Naive B cell (primary cell): ENCODE measurements at regions not wholly inside any gene's neighbourhood (a gene's known extent, or its start where the extent isn't known, plus 50 kb on each side); places are given as distances from the start of the nearest gene placed in this dataset.

Experiments used
- ATAC-seq, 2 donors: fragments of 150-1000 bp; cut with Tn5 transposase; 2 replicates each; pipeline ENCODE4 v1.10.0; 2021; ENCODE audit warnings: low read depth in 2 of 2, mild to moderate bottlenecking in 2 of 2, moderate library complexity in 2 of 2
- DNase-seq: peaks from one replicate; pipeline ENCODE4 v3.0.0; 2022
- H3K27ac Mint-ChIP-seq, 6 donors: one replicate each; pipeline ENCODE4 v1.8.0; 2020 to 2022; ENCODE audit warnings: mild to moderate bottlenecking in 6 of 6, mixed read lengths in 6 of 6, moderate library complexity in 5 of 6, inconsistent platforms in 2 of 6
- H3K27me3 Mint-ChIP-seq, 3 donors: one replicate each; pipeline ENCODE4 v1.8.0; 2021 to 2022; ENCODE audit warnings: mixed read lengths in 3 of 3, mild to moderate bottlenecking in 1 of 3
- H3K36me3 Mint-ChIP-seq, 2 donors: one replicate each; pipeline ENCODE4 v1.8.0; 2020 to 2022; ENCODE audit warnings: mixed read lengths in 2 of 2, inconsistent platforms in 1 of 2, mild to moderate bottlenecking in 1 of 2
- H3K4me1 Mint-ChIP-seq, 3 donors: one replicate each; pipeline ENCODE4 v1.8.0; 2020 to 2022; ENCODE audit warnings: mixed read lengths in 3 of 3, inconsistent platforms in 1 of 3, mild to moderate bottlenecking in 1 of 3, moderate library complexity in 1 of 3
- H3K4me3 Mint-ChIP-seq, 8 donors: one replicate each; pipeline ENCODE4 v1.8.0; 2020 to 2022; ENCODE audit warnings: mild to moderate bottlenecking in 8 of 8, mixed read lengths in 8 of 8, moderate library complexity in 8 of 8, inconsistent platforms in 2 of 8
- H3K9me3 Mint-ChIP-seq, 7 donors: one replicate each; pipeline ENCODE4 v1.8.0; 2020 to 2022; ENCODE audit warnings: mixed read lengths in 7 of 7, mild to moderate bottlenecking in 5 of 7, inconsistent platforms in 2 of 7, moderate library complexity in 1 of 7

DNA sequence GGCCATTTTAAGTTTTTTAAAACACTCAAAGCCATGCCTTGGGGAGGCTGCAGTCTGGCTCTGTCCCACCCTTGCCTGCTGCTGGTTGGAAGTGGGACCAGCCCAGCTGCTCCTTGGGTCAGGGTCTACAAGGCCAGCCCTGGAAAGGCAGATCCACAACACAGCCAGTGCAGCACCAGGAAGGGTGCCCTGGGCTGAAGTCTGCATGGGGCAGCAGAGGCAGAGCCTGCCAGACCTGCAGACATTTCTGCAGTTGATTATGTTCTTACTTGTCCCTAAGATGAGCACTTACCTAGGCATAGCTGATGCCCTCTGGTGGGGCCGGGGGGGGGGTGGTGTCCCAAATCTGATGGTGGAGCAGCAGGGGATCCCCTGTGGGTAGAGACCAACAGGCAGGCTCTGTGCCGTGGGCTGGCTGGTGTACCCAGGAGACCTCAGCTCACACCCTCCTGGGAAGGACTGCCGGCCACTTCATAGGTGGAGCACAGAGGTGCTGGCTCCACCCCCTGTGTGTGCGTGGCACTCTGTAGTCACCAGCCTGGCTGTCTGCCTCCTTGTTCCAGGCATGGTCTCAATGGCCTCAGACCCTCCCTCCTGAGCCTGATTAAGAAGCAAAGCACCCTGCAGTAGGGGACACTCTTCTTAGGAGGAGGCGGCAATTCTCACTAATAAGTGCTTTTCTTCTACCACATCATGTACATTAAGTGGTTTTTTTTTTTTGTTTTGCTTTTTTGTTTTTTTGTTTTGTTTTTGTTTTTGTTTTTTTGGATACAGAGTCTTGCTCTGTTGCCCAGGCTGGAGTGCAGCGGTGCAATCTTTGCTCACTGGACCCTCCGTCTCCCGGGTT is 97.4 kb upstream of the KLF13 start:
- no peak for DNase-seq
- peaks cover 0 to 6% of the 10 kb centered on the region in 2 donors for H3K36me3 Mint-ChIP-seq
- peaks cover 66 to 97% (median 75%) of the 10 kb centered on the region in 3 donors for H3K4me1 Mint-ChIP-seq
- no peaks in the 10 kb centered on the region for H3K27me3 Mint-ChIP-seq
- H3K9me3 Mint-ChIP-seq: peaks cover 0 to 4% (median 0%) of the 10 kb centered on the region in 7 donors
- no peak for ATAC-seq
- H3K4me3 Mint-ChIP-seq: peak overlapping the region; percentile 82 to 94 (median 88)
- H3K27ac Mint-ChIP-seq: peak overlapping the region; percentile 51 to 96 (median 76)

DNA sequence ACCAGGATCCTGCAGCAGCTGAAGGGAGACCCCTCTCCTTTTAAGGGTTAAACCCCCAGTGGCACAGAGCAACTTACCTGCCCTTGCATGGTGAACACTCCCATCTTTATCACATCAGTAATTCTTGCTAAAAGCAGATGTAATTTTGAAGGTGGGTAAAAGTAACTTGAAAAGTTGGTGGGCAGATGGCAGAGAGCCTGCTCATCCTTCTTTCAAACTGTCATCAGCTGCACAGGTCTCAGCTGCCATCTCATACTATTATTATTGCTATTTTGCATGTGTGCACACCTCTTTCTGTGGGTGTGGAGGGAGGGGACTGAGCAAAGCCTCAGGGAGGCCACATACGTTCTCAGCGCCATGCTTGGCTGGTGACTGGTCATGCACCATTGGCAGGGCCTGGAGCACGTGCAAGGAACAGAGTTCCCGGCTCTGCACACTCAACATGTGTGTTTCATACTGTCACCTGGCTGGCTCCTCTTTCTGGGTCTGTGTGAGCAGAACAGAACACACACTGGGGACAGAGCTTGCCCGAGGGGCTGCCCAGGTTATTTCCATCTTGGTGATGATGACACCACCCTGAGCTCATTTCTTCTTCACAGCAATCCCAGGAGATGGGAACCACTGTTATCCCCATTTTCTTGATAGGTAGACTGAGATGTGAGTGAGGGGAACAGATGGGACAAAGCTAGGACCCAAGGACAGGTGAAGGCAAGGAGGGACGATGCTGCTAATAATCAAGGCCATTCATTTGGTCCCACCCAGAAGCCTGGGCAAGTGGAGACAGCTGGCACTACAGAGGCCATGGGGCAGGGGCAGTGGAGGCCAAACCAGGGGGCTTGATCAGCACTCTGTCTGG is 95.8 kb upstream of the KLF13 start:
- peak; percentile 93 to 94 for ATAC-seq
- H3K4me3 Mint-ChIP-seq: peak overlapping the region; percentile 74 to 93 (median 88)
- no peaks in the 10 kb centered on the region for H3K27me3 Mint-ChIP-seq
- H3K4me1 Mint-ChIP-seq: peaks cover 65 to 98% (median 78%) of the 10 kb centered on the region in 3 donors
- no peaks in the 10 kb centered on the region for H3K36me3 Mint-ChIP-seq
- peak; percentile 83 for DNase-seq
- H3K27ac Mint-ChIP-seq: peak overlapping the region; percentile 92 to 99 (median 97)
- H3K9me3 Mint-ChIP-seq: peaks cover 0 to 4% (median 0%) of the 10 kb centered on the region in 7 donors

DNA sequence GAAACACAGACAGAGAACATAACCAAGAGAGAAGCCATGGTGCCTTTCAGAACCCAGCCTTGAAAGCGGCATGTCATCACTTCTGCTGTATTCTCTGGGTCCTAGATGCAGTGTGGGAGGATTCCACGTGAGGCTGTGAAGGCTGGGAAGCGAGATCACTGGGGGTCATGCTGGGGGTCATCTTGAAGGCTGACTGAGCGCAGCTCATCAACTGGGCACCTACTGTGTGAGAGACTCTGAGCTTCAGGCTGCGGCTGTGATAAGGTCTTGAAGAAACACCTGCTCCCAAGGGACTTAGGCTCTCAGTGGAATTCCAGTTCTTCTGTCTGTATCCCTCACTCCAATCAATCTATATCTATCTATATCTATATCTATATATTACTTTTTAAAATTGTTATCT is 91.8 kb upstream of the KLF13 start:
- H3K9me3 Mint-ChIP-seq: peaks cover 0 to 4% (median 0%) of the 10 kb centered on the region in 7 donors
- peaks cover 64 to 94% (median 74%) of the 10 kb centered on the region in 3 donors for H3K4me1 Mint-ChIP-seq
- no peaks in the 10 kb centered on the region for H3K36me3 Mint-ChIP-seq
- peak overlapping the region in 1 of 8 donors; percentile 55 for H3K4me3 Mint-ChIP-seq
- H3K27ac Mint-ChIP-seq: peak overlapping the region in 4 of 6 donors; percentile 48 to 71 (median 65)
- H3K27me3 Mint-ChIP-seq: no peaks in the 10 kb centered on the region
- DNase-seq (no peak), ATAC-seq (no peak)

DNA sequence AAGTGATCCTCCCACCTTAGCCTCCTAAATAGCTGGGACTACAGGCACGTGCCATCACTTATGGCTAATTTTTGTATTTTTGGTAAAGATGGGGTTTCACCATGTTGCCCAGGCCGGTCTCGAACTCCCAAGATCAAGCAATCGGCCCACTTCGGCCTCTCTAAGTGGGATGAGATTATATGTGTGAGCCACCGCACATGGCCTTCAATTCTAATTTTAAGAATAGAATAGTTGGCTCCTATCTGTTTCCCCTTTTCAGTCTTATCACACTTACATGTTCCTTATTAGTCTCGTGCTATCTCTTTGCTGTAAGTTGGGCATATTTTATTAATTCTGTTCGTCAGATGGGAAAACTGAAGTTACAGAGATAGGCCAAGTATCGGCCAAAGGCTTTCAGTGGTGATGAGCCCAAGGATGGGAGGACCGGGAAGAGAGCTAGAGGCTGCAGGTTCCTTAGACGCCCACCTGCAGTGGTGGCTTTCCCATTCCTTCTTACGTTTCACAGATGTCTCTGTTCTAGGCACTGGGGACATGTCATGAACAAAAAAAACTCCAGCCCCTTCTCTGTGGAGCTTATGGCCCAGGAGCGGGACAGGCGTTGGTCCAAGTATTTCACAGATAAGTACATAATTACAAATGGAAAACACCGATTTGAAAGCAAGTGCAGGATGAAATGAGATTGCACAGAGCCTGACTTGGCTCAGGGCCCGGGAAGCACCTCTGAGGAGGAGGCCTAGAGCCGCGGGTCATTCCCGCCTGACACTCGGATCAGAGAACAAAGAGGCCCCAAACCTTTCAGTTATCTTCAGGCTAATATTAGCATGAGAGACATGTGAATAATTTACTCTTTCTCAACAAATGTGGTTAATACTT is 91.1 kb upstream of the KLF13 start:
- Mint-ChIP-seq H3K9me3 (peaks cover 0 to 4% (median 0%) of the 10 kb centered on the region in 7 donors), H3K4me1 (peaks cover 63 to 90% (median 71%) of the 10 kb centered on the region in 3 donors), H3K36me3 (no peaks in the 10 kb centered on the region), H3K4me3 (peak overlapping the region in 2 of 8 donors; percentile 30 to 78), H3K27me3 (no peaks in the 10 kb centered on the region), H3K27ac (peak overlapping the region in 4 of 6 donors; percentile 17 to 51 (median 37))
- no peak for DNase-seq
- no peak for ATAC-seq

DNA sequence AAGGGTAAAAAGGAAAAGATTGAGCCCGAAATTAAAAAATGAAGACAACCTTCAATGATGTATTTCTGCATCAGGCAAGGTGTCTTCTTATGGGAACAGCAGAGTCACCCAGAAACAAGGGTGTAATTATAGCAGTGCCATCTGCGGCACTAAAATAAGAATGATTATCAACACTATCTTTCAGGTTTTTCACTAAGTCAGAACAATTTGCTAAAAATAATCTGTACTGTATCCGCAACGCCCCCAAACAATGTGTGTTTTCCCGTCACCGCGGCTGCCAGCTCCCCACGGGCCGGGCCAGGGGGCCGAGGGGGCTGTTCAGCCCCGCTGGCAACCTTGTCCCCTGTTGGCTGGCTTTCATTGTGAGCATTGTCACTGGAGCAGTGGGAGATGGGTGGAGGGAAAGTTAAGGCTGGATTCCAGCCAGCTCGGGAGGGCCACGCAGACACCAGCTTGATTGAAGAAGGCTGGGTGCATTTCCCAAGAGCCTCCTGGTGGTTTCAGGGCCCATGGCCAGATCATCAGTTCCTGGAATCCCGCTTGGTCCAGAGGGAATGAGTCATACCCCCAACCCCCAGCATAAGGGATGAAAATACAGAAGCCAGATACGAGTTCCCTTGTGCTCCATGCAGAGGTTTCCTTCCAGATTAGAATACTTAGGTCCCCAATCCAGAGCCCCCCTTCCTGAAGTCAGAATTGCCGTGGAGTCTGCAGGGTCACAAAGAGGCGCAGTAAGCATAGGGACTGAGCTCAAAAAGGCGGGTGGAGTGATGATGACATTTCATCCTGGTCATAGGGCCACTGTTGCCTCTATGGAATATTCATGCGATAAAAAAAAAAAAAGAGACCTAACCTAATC is 90.2 kb upstream of the KLF13 start:
- Mint-ChIP-seq H3K27me3 (no peaks in the 10 kb centered on the region), H3K9me3 (peaks cover 0 to 4% (median 0%) of the 10 kb centered on the region in 7 donors), H3K27ac (peak overlapping the region in 1 of 6 donors; percentile 20), H3K4me1 (peaks cover 57 to 84% (median 62%) of the 10 kb centered on the region in 3 donors), H3K4me3 (peak overlapping the region in 4 of 8 donors; percentile 30 to 78 (median 40)), H3K36me3 (no peaks in the 10 kb centered on the region)
- DNase-seq (no peak), ATAC-seq (no peak)

DNA sequence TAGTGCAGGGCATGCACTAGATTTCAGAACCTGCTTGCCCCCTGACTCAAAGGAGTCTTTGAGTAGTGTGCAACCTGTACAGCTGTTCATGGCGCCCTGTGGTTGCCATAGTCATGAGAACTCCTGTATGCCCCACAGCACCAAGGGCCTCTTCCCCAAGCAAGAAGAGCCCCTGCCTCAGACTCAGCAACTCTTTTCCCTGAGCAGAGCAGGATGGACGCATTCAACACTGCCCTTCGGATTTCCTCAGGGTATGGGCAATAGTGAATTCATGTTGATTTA is 89.7 kb upstream of the KLF13 start:
- Mint-ChIP-seq H3K4me3 (peak overlapping the region in 1 of 8 donors; percentile 25), H3K9me3 (no peaks in the 10 kb centered on the region), H3K36me3 (no peaks in the 10 kb centered on the region), H3K27me3 (no peaks in the 10 kb centered on the region), H3K27ac (peak overlapping the region in 2 of 6 donors; percentile 1 to 26), H3K4me1 (peaks cover 52 to 80% (median 57%) of the 10 kb centered on the region in 3 donors)
- no peak for DNase-seq
- ATAC-seq: no peak

DNA sequence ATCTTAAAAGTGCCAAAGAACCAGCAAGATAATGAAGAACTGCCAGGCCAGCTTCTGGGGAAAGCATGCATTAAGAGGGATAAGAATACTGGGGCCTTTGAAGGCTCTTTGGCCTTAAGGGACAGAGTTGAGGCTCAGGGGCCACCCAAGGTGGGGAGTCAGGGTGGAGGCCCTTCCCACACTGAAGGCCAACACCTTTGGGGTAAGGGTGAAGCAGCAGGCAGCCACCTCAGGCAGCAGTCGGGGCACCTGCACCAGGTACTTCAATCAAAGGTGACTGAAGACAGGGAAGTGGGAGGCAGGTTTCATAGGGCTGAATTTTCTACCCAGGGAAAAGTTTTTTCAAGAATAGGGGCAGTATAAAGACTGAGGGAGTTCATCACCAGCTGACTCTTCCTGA is 87.7 kb upstream of the KLF13 start:
- peak overlapping the region; percentile 82 to 91 (median 88) for H3K27ac Mint-ChIP-seq
- peak overlapping the region in 1 of 8 donors; percentile 58 for H3K4me3 Mint-ChIP-seq

DNA sequence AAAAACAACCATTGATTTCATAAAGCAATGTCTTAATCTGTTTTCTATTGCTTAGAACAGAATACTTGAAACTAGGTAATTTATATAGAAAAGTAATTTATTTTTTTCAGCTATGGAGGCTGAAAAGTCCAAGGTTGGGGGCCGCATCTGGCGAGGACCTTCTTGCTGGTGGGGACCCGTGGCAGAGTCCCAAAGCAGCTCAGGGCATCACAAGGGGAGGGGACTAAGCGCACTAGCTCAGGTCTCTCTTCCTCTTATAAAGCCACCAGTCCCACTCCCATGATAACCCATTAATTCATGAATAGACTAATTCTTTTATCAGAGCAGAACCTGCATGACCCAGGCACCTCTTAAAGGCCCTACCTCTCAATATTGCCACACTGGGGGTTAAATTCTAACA is 87.2 kb upstream of the KLF13 start:
- H3K27me3 Mint-ChIP-seq: no peaks in the 10 kb centered on the region
- ATAC-seq (peak in 1 of 2 donors; percentile 51), DNase-seq (no peak)
- peak overlapping the region in 2 of 8 donors; percentile 58 to 61 for H3K4me3 Mint-ChIP-seq
- H3K9me3 Mint-ChIP-seq: no peaks in the 10 kb centered on the region
- peaks cover 28 to 58% (median 37%) of the 10 kb centered on the region in 3 donors for H3K4me1 Mint-ChIP-seq
- peak overlapping the region; percentile 19 to 90 (median 84) for H3K27ac Mint-ChIP-seq
- no peaks in the 10 kb centered on the region for H3K36me3 Mint-ChIP-seq

More for the DNA sequence above, 87.7 kb upstream of the KLF13 start:
- DNase-seq (no peak), ATAC-seq (peak; percentile 21 to 23)
- H3K9me3 Mint-ChIP-seq: no peaks in the 10 kb centered on the region
- H3K4me1 Mint-ChIP-seq: peaks cover 33 to 63% (median 42%) of the 10 kb centered on the region in 3 donors
- H3K36me3 Mint-ChIP-seq: no peaks in the 10 kb centered on the region
- no peaks in the 10 kb centered on the region for H3K27me3 Mint-ChIP-seq

DNA sequence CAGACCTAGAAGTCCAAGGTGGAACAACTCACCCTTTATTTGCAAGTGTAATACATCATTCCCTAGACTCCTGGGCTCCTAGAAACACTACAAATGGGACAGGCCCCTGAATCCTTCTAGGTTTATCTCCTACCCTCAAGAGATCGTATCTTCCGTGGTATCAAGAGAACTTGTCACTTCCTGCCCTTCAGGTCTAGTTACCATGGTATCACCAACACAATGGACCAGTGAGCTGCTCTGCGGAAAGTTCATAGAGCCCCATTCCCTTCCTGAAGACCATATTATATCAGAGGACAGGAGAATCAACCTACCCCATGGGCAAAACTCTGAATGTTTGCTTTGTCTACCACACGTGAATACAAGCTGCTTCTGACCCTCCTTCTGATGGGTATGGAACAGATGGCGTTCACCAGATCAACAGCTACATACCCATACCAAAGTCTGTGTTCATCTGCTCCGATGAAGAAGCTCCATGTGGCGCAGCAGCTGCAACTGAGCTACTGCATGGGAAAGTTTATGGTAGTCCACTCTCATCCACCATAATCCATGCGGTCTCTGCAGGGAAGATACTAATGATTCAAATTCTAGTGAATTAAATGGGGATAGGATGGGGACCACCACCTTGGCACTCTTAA is 84.6 kb upstream of the KLF13 start:
- Mint-ChIP-seq H3K4me3 (peak overlapping the region in 1 of 8 donors; percentile 16), H3K9me3 (no peaks in the 10 kb centered on the region), H3K27me3 (no peaks in the 10 kb centered on the region), H3K4me1 (peaks cover 20 to 36% (median 24%) of the 10 kb centered on the region in 3 donors), H3K36me3 (no peaks in the 10 kb centered on the region), H3K27ac (peak overlapping the region in 1 of 6 donors; percentile 34)
- no peak for DNase-seq
- no peak for ATAC-seq

DNA sequence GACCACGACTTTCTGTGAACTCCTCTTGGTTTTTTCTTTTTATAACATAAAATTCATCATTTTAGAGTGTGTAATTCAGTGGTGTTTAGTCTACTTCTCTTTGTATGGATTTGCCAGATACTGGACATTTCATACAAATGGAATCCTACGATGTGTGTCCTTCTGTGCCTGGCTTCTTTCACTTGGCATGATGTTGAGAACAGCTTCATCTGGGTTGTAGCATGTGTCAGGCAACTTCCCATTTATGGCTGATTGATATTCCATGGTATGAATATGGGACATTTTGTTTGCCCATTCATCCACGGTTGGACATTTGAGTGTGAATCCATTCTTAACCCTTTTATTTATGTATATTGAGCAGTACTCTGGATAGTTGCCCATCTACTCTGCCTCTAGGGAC is 82.7 kb upstream of the KLF13 start:
- no peaks in the 10 kb centered on the region for H3K36me3 Mint-ChIP-seq
- DNase-seq (no peak), ATAC-seq (no peak)
- no peak overlapping the region for H3K4me3 Mint-ChIP-seq
- H3K27ac Mint-ChIP-seq: peak overlapping the region in 1 of 6 donors; percentile 70
- H3K27me3 Mint-ChIP-seq: no peaks in the 10 kb centered on the region
- no peaks in the 10 kb centered on the region for H3K9me3 Mint-ChIP-seq
- H3K4me1 Mint-ChIP-seq: peaks cover 20 to 24% (median 20%) of the 10 kb centered on the region in 3 donors

DNA sequence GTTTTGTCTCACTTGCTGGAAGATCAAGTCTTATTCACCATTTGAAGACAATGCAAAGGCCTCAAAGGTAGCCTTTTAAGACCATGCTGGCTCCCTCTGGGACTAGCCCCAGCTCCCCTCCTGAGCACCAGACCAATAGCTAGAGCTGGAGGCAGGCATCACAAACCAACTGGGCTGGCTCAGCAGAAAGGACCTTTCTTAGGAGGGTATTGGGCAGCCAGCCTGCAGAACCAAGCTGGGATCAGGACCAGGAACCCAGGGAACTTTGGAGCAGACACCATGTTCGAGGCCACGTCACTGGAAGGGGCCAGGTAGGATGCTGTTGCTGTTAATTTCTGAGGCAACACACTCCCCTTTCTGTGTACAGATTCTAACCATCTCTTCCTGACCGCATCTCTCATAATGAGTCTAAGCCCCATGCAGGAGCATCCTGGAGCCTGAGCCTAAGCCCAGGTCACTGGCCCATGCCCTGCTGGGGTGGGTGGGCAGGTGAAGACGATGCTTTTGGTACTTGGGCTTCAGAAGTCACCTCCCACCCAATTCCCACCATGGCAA is 81.4 kb upstream of the KLF13 start:
- Mint-ChIP-seq H3K4me3 (no peak overlapping the region), H3K27me3 (no peaks in the 10 kb centered on the region), H3K27ac (peak overlapping the region in 2 of 6 donors; percentile 68 to 74), H3K4me1 (peaks cover 11 to 15% (median 11%) of the 10 kb centered on the region in 3 donors), H3K36me3 (no peaks in the 10 kb centered on the region), H3K9me3 (no peaks in the 10 kb centered on the region)
- ATAC-seq (no peak), DNase-seq (no peak)
